ENCODE measurements at regions not wholly inside any gene's neighbourhood (a gene's known extent, or its start where the extent isn't known, plus 50 kb on each side); places are given as distances from the start of the nearest gene placed in this dataset.

- no CpG with 5 or more reads among the region's 2 CpGs for WGBS (ENCODE audit: extremely low coverage, insufficient coverage, insufficient read length)
- Histone ChIP-seq H4K8ac (ENCODE audit: low read depth, low read length) (no peak overlapping the region), H2AK5ac (ENCODE audit: low read length) (no peak overlapping the region), H3K79me2 (ENCODE audit: control insufficient read depth, insufficient read depth, low read length, poor library complexity) (no peaks in the 10 kb centered on the region), H3K36me3 (ENCODE audit: control insufficient read depth in 1 of 2, insufficient read depth in 2 of 2, low read length in 2 of 2) (no peaks in the 10 kb centered on the region), H2BK12ac (ENCODE audit: low read length) (no peak overlapping the region), H3K4ac (ENCODE audit: low read depth, low read length) (no peak overlapping the region), H2AFZ (ENCODE audit: insufficient read depth, low read length, poor library complexity) (no peak overlapping the region), H3K79me1 (ENCODE audit: low read length) (no peaks in the 10 kb centered on the region), H4K91ac (ENCODE audit: low read depth, low read length) (no peak overlapping the region), H3K23ac (ENCODE audit: low read length) (no peak overlapping the region), H3K18ac (ENCODE audit: low read length) (no peak overlapping the region), H3K27ac (ENCODE audit: low read depth, low read length) (no peak overlapping the region), H4K12ac (ENCODE audit: low read depth, low read length) (no peak overlapping the region), H3K27me3 (ENCODE audit: insufficient read depth, low read length) (no peaks in the 10 kb centered on the region), H2BK120ac (ENCODE audit: insufficient read depth, low read length, poor library complexity) (no peak overlapping the region), H3K4me1 (ENCODE audit: control insufficient read depth in 1 of 2, insufficient read depth in 2 of 2, low read length in 2 of 2) (peaks cover 0 to 2% of the 10 kb centered on the region in 2 experiments), H3K14ac (ENCODE audit: low read length) (no peak overlapping the region), H3K9ac (ENCODE audit: low read length) (no peak overlapping the region), H2BK5ac (ENCODE audit: low read depth, low read length, poor library complexity) (no peak overlapping the region), H3K9me3 (ENCODE audit: insufficient read depth, low read depth, low read length) (peaks cover 2% of the 10 kb centered on the region), H3K4me2 (ENCODE audit: low read length) (no peak overlapping the region), H3K4me3 (ENCODE audit: low read depth, low read length) (no peak overlapping the region)
- no peak for DNase-seq
Observed at GRCh38 chr9:109591691-109592090, 93.6 kb upstream of the PTPN3 start.

GRCh38 chr9:109593612-109594011 lies 95.5 kb upstream of the PTPN3 start:
- H3K79me2 ChIP-seq (ENCODE audit: control insufficient read depth, insufficient read depth, low read length, poor library complexity) = no peaks in the 10 kb centered on the region
- H2BK12ac ChIP-seq (ENCODE audit: low read length) = no peak overlapping the region
- DNase-seq = no peak
- H4K8ac ChIP-seq (ENCODE audit: low read depth, low read length) = no peak overlapping the region
- H3K14ac ChIP-seq (ENCODE audit: low read length) = no peak overlapping the region
- H3K9ac ChIP-seq (ENCODE audit: low read length) = no peak overlapping the region
- H3K27me3 ChIP-seq (ENCODE audit: insufficient read depth, low read length) = no peaks in the 10 kb centered on the region
- no peak overlapping the region for H3K27ac ChIP-seq (ENCODE audit: low read depth, low read length)
- H2BK120ac ChIP-seq (ENCODE audit: insufficient read depth, low read length, poor library complexity) = no peak overlapping the region
- H3K4me1 ChIP-seq (ENCODE audit: control insufficient read depth in 1 of 2, insufficient read depth in 2 of 2, low read length in 2 of 2) = no peaks in the 10 kb centered on the region
- no peak overlapping the region for H3K18ac ChIP-seq (ENCODE audit: low read length)
- no peaks in the 10 kb centered on the region for H3K36me3 ChIP-seq (ENCODE audit: control insufficient read depth in 1 of 2, insufficient read depth in 2 of 2, low read length in 2 of 2)
- no peak overlapping the region for H3K4ac ChIP-seq (ENCODE audit: low read depth, low read length)
- H3K23ac ChIP-seq (ENCODE audit: low read length) = no peak overlapping the region
- H3K4me2 ChIP-seq (ENCODE audit: low read length) = no peak overlapping the region
- no peak overlapping the region for H2AK5ac ChIP-seq (ENCODE audit: low read length)
- WGBS (ENCODE audit: extremely low coverage, insufficient coverage, insufficient read length) = no CpG with 5 or more reads among the region's 5 CpGs
- no peak overlapping the region for H3K4me3 ChIP-seq (ENCODE audit: low read depth, low read length)
- H3K79me1 ChIP-seq (ENCODE audit: low read length) = no peaks in the 10 kb centered on the region
- H4K91ac ChIP-seq (ENCODE audit: low read depth, low read length) = no peak overlapping the region
- H2AFZ ChIP-seq (ENCODE audit: insufficient read depth, low read length, poor library complexity) = no peak overlapping the region
- no peak overlapping the region for H4K12ac ChIP-seq (ENCODE audit: low read depth, low read length)
- no peak overlapping the region for H2BK5ac ChIP-seq (ENCODE audit: low read depth, low read length, poor library complexity)
- H3K9me3 ChIP-seq (ENCODE audit: insufficient read depth, low read depth, low read length) = peaks cover 2% of the 10 kb centered on the region

GRCh38 chr9:109597496-109597895 lies 99.4 kb upstream of the PTPN3 start:
- Histone ChIP-seq H3K9me3 (ENCODE audit: insufficient read depth, low read depth, low read length) (peaks cover 4% of the 10 kb centered on the region), H3K18ac (ENCODE audit: low read length) (no peak overlapping the region), H2AFZ (ENCODE audit: insufficient read depth, low read length, poor library complexity) (no peak overlapping the region), H4K8ac (ENCODE audit: low read depth, low read length) (no peak overlapping the region), H3K27me3 (ENCODE audit: insufficient read depth, low read length) (no peaks in the 10 kb centered on the region), H3K79me1 (ENCODE audit: low read length) (no peaks in the 10 kb centered on the region), H3K14ac (ENCODE audit: low read length) (no peak overlapping the region), H3K36me3 (ENCODE audit: control insufficient read depth in 1 of 2, insufficient read depth in 2 of 2, low read length in 2 of 2) (no peaks in the 10 kb centered on the region), H2AK5ac (ENCODE audit: low read length) (no peak overlapping the region), H3K23ac (ENCODE audit: low read length) (no peak overlapping the region), H3K79me2 (ENCODE audit: control insufficient read depth, insufficient read depth, low read length, poor library complexity) (no peaks in the 10 kb centered on the region), H3K4me1 (ENCODE audit: control insufficient read depth in 1 of 2, insufficient read depth in 2 of 2, low read length in 2 of 2) (no peaks in the 10 kb centered on the region), H4K91ac (ENCODE audit: low read depth, low read length) (no peak overlapping the region), H3K4me2 (ENCODE audit: low read length) (no peak overlapping the region), H2BK120ac (ENCODE audit: insufficient read depth, low read length, poor library complexity) (no peak overlapping the region), H3K4me3 (ENCODE audit: low read depth, low read length) (no peak overlapping the region), H2BK12ac (ENCODE audit: low read length) (no peak overlapping the region), H4K12ac (ENCODE audit: low read depth, low read length) (no peak overlapping the region), H3K4ac (ENCODE audit: low read depth, low read length) (no peak overlapping the region), H2BK5ac (ENCODE audit: low read depth, low read length, poor library complexity) (no peak overlapping the region), H3K27ac (ENCODE audit: low read depth, low read length) (no peak overlapping the region), H3K9ac (ENCODE audit: low read length) (no peak overlapping the region)
- no peak for DNase-seq
- no CpG with 5 or more reads among the region's 3 CpGs for WGBS (ENCODE audit: extremely low coverage, insufficient coverage, insufficient read length)

- H3K4me1 ChIP-seq (ENCODE audit: control insufficient read depth in 1 of 2, insufficient read depth in 2 of 2, low read length in 2 of 2) = no peaks in the 10 kb centered on the region
- H3K9ac ChIP-seq (ENCODE audit: low read length) = no peak overlapping the region
- no peaks in the 10 kb centered on the region for H3K36me3 ChIP-seq (ENCODE audit: control insufficient read depth in 1 of 2, insufficient read depth in 2 of 2, low read length in 2 of 2)
- H3K79me2 ChIP-seq (ENCODE audit: control insufficient read depth, insufficient read depth, low read length, poor library complexity) = no peaks in the 10 kb centered on the region
- H3K9me3 ChIP-seq (ENCODE audit: insufficient read depth, low read depth, low read length) = peaks cover 2% of the 10 kb centered on the region
- no peak overlapping the region for H2BK12ac ChIP-seq (ENCODE audit: low read length)
- DNase-seq = no peak
- H3K14ac ChIP-seq (ENCODE audit: low read length) = no peak overlapping the region
- no peaks in the 10 kb centered on the region for H3K79me1 ChIP-seq (ENCODE audit: low read length)
- no CpG with 5 or more reads among the region's 2 CpGs for WGBS (ENCODE audit: extremely low coverage, insufficient coverage, insufficient read length)
- H3K4ac ChIP-seq (ENCODE audit: low read depth, low read length) = no peak overlapping the region
- H4K8ac ChIP-seq (ENCODE audit: low read depth, low read length) = no peak overlapping the region
- H3K4me3 ChIP-seq (ENCODE audit: low read depth, low read length) = no peak overlapping the region
- H4K91ac ChIP-seq (ENCODE audit: low read depth, low read length) = no peak overlapping the region
- no peak overlapping the region for H3K27ac ChIP-seq (ENCODE audit: low read depth, low read length)
- H2BK120ac ChIP-seq (ENCODE audit: insufficient read depth, low read length, poor library complexity) = no peak overlapping the region
- no peak overlapping the region for H2AFZ ChIP-seq (ENCODE audit: insufficient read depth, low read length, poor library complexity)
- no peak overlapping the region for H2BK5ac ChIP-seq (ENCODE audit: low read depth, low read length, poor library complexity)
- no peaks in the 10 kb centered on the region for H3K27me3 ChIP-seq (ENCODE audit: insufficient read depth, low read length)
- H3K23ac ChIP-seq (ENCODE audit: low read length) = no peak overlapping the region
- no peak overlapping the region for H4K12ac ChIP-seq (ENCODE audit: low read depth, low read length)
- no peak overlapping the region for H3K4me2 ChIP-seq (ENCODE audit: low read length)
- no peak overlapping the region for H3K18ac ChIP-seq (ENCODE audit: low read length)
- no peak overlapping the region for H2AK5ac ChIP-seq (ENCODE audit: low read length)
Observed at GRCh38 chr9:109599131-109599530, 101.0 kb upstream of the PTPN3 start.

All from trophoblast cell (in vitro differentiated cells and primary cell).